ENCODE measurements at regions not wholly inside any gene's neighbourhood (a gene's known extent, or its start where the extent isn't known, plus 50 kb on each side); places are given as distances from the start of the nearest gene placed in this dataset.

DNA sequence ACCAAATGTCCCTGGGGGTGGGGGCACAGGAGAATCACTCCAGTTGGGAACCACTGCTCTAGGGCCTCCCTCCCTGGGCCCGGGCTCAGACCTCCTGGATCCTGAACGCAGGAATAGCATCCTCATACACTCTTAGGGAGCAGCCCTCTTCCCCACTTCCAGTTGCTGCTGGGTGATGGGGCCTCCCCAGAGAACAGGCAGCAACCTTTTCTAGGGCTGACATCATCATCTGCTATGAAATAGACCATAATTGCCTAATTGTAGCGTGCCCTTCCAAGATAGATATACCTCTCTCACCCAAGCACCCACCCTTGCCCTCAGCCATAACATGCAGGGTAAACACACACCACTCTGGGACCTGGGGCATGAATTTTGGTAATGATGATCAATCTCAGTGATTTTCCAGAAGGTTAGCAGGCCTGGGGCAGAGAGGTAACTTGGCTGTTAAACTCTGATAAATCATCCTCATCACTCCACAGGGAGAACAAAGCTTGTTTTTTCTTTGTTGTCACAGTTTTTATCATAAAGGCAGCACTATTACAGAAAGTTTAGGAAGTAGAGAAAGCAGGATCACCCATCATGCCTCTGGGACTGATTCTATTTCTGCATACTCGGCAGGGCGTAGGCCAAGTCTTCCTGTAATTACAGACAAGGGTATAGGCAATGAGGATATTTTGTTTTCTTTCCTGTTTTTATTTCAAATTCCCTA, 88.3 kb upstream of the PRDM11 start:
- H3K9me1 ChIP-seq (replicated peaks; ENCODE audit: control insufficient read depth, extremely low read depth, insufficient read depth, low read length): no peaks in the 10 kb centered on the region
- intact Hi-C loops (cut with micrococcal nuclease) (no loop called here), dilution Hi-C loops (cut with MboI; ENCODE audit: extremely low pct_ligation_motif_present, low sequenced_read_pairs) (no loop called here)
- FAIRE-seq: no peak
- POLR2A ChIA-PET: no interaction called here
- H3K4me3 ChIP-seq (replicated peaks in 1 of 3; ENCODE audit: insufficient read depth in 1 of 3, low read depth in 1 of 3, low read length in 3 of 3): no peak overlapping the region
- no peak overlapping the region for H3K9ac ChIP-seq (replicated peaks; ENCODE audit: extremely low read depth, insufficient read depth, low read length)
- H3K4me1 ChIP-seq (ENCODE audit: control insufficient read depth, extremely low read depth, insufficient read depth, low read length): no peaks in the 10 kb centered on the region
- no peak for TF ChIP-seq EZH2 (IDR thresholded peaks at IDR 0.05; ENCODE audit: borderline replicate concordance, low read depth, low read length, severe bottlenecking)
- TF ChIP-seq GATA2 (IDR thresholded peaks at IDR 0.05; ENCODE audit: insufficient read depth, insufficient read length, low read depth, low read length): no peak
- TF ChIP-seq POLR2AphosphoS5 (IDR thresholded peaks at IDR 0.05; ENCODE audit: insufficient read depth, low read depth, low read length): no peak
- TF ChIP-seq, protein P1, sequence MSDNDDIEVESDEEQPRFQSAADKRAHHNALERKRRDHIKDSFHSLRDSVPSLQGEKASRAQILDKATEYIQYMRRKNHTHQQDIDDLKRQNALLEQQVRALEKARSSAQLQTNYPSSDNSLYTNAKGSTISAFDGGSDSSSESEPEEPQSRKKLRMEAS (IDR thresholded peaks at IDR 0.05; ENCODE audit: insufficient read depth, insufficient read length): no peak
- no peak for TF ChIP-seq JUN (IDR thresholded peaks at IDR 0.05; ENCODE audit: borderline replicate concordance, insufficient read depth, insufficient read length, low read depth)
- TF ChIP-seq, protein P2, sequence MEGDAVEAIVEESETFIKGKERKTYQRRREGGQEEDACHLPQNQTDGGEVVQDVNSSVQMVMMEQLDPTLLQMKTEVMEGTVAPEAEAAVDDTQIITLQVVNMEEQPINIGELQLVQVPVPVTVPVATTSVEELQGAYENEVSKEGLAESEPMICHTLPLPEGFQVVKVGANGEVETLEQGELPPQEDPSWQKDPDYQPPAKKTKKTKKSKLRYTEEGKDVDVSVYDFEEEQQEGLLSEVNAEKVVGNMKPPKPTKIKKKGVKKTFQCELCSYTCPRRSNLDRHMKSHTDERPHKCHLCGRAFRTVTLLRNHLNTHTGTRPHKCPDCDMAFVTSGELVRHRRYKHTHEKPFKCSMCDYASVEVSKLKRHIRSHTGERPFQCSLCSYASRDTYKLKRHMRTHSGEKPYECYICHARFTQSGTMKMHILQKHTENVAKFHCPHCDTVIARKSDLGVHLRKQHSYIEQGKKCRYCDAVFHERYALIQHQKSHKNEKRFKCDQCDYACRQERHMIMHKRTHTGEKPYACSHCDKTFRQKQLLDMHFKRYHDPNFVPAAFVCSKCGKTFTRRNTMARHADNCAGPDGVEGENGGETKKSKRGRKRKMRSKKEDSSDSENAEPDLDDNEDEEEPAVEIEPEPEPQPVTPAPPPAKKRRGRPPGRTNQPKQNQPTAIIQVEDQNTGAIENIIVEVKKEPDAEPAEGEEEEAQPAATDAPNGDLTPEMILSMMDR (IDR thresholded peaks at IDR 0.05; ENCODE audit: extremely low read depth in 1 of 2, insufficient read depth in 1 of 2, low read depth in 1 of 2, low read length in 2 of 2): no peak
- TF ChIP-seq FOS (IDR thresholded peaks at IDR 0.05; ENCODE audit: borderline replicate concordance, insufficient read depth, low read length): no peak
- H3K4me2 ChIP-seq (ENCODE audit: insufficient read depth, low read length): no peak overlapping the region
- DNase-seq (ENCODE audit: low read depth, low spot score): no peak
- no peaks in the 10 kb centered on the region for H3K27me3 ChIP-seq (ENCODE audit: control insufficient read depth in 2 of 2, insufficient read depth in 2 of 2, low read length in 2 of 2)
- H4K20me1 ChIP-seq (replicated peaks; ENCODE audit: control insufficient read depth, extremely low read depth, insufficient read depth, low read length): no peaks in the 10 kb centered on the region
- no peak overlapping the region for H3K27ac ChIP-seq (ENCODE audit: insufficient read depth, low read depth, low read length)
- no peaks in the 10 kb centered on the region for H3K79me2 ChIP-seq (ENCODE audit: control insufficient read depth, insufficient read depth, low read length)
- H3K9me3 ChIP-seq (replicated peaks; ENCODE audit: control insufficient read depth, insufficient read depth, low read length): no peaks in the 10 kb centered on the region
- no TSS peak for BruUV-seq (replicated peaks)
- H3K36me3 ChIP-seq (ENCODE audit: control insufficient read depth in 2 of 2, extremely low read depth in 1 of 2, insufficient read depth in 2 of 2, low read length in 2 of 2): no peaks in the 10 kb centered on the region
- CTCF ChIA-PET: no interaction called here
- no peak overlapping the region for H2AFZ ChIP-seq (ENCODE audit: low read depth, low read length)
